ENCODE measurements at regions not wholly inside any gene's neighbourhood (a gene's known extent, or its start where the extent isn't known, plus 50 kb on each side); places are given as distances from the start of the nearest gene placed in this dataset.

DNA sequence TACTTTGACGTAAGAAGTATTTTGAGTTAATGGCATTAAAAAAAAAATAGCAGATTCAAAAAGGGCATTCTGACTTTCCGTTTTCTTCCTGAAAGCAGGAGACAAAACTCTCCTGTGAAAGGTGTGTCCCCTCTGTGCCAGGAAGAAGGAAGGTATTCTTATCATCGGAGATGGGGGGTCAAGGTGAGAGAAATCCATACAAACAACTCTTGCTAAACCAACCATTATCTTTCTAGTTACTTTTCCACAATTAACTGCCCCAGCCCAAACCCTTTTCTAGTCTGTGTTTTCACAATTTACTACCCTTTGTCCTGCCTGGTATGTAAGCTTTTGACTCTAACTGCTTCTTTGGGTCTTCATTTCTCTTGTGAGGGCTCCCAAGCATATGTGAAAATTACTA is 717.3 kb downstream of the EPM2A start:
- TF ChIP-seq CTCF (IDR thresholded peaks at IDR 0.05; ENCODE audit: low read length) (no peak), EZH2 (optimal IDR thresholded peaks at IDR 0.05; ENCODE audit: low read depth, low read length) (no peak), EZH2phosphoT487 (IDR thresholded peaks at IDR 0.05; ENCODE audit: low read length) (no peak)
